Loucy (cell line): ENCODE measurements at regions not wholly inside any gene's neighbourhood (a gene's known extent, or its start where the extent isn't known, plus 50 kb on each side); places are given as distances from the start of the nearest gene placed in this dataset.

Experiments used
- H2AFZ ChIP-seq: fragments of 200-600 bp; sonication (generic); 2 replicates; pipeline ENCODE4 v1.6.0; 2016; ENCODE audit warnings: antibody characterized with exemption, mild to moderate bottlenecking, low read length, moderate library complexity
- H3F3A ChIP-seq: fragments of 200-600 bp; 2 replicates; pipeline ENCODE4 v1.6.0; 2016; ENCODE audit warnings: antibody characterized with exemption, low read depth, mild to moderate bottlenecking
- H3K27me3 ChIP-seq: fragments of 200-600 bp; sonication (generic); 2 replicates; pipeline ENCODE4 v1.6.1; 2014; ENCODE audit warnings: low read length, mild to moderate bottlenecking; ENCODE audit not compliant: insufficient read depth, poor library complexity, severe bottlenecking
- H3K36me3 ChIP-seq: fragments of 200-600 bp; sonication (generic); 2 replicates; pipeline ENCODE4 v1.6.1; 2016; ENCODE audit warnings: low read length; ENCODE audit not compliant: insufficient read depth
- H3K4me1 ChIP-seq: fragments of 200-600 bp; sonication (generic); 2 replicates; pipeline ENCODE4 v1.5.1; 2014; ENCODE audit warnings: low read length, mild to moderate bottlenecking; ENCODE audit not compliant: insufficient read depth, poor library complexity, severe bottlenecking
- H3K4me2 ChIP-seq: fragments of 200-600 bp; sonication (generic); 2 replicates; pipeline ENCODE4 v1.6.0; 2014; ENCODE audit warnings: antibody characterized with exemption, low read length, low read depth, mild to moderate bottlenecking; ENCODE audit not compliant: poor library complexity, severe bottlenecking
- H3K4me3 ChIP-seq: fragments of 200-600 bp; sonication (generic); 2 replicates; pipeline ENCODE4 v1.5.1; 2014; ENCODE audit warnings: low read length, mild to moderate bottlenecking, mixed read lengths; ENCODE audit not compliant: poor library complexity, severe bottlenecking
- H3K79me2 ChIP-seq: fragments of 200-600 bp; sonication (generic); 2 replicates; pipeline ENCODE4 v1.6.1; 2014; ENCODE audit warnings: low read length; ENCODE audit not compliant: insufficient read depth
- H3K9ac ChIP-seq: fragments of 200-600 bp; sonication (generic); 2 replicates; pipeline ENCODE4 v1.6.0; 2014; ENCODE audit warnings: mild to moderate bottlenecking, low read depth, low read length, moderate library complexity; ENCODE audit not compliant: poor library complexity, severe bottlenecking
- H3K9me2 ChIP-seq: fragments of 200-600 bp; sonication (generic); replicated peaks from 2 replicates; pipeline ENCODE4 v1.6.1; 2016; ENCODE audit warnings: low read depth, low read length, mixed read lengths
- H3K9me3 ChIP-seq: fragments of 200-600 bp; sonication (generic); 2 replicates; pipeline ENCODE4 v1.6.1; 2014; ENCODE audit warnings: mild to moderate bottlenecking, antibody characterized with exemption, low read length, low read depth; ENCODE audit not compliant: insufficient read depth
- H4K20me1 ChIP-seq: fragments of 200-600 bp; sonication (generic); 2 replicates; pipeline ENCODE4 v1.6.0; 2014; ENCODE audit warnings: antibody characterized with exemption, low read length, mild to moderate bottlenecking; ENCODE audit not compliant: insufficient read depth, poor library complexity, severe bottlenecking
- EZH2phosphoT487 ChIP-seq: fragments of 200-600 bp; IDR thresholded peaks from 2 replicates; pipeline ENCODE4 v1.6.1; 2018; ENCODE audit warnings: antibody characterized with exemption, mild to moderate bottlenecking, moderate library complexity, borderline replicate concordance
- TF ChIP-seq, protein P1 (sequence below): fragments of 200-600 bp; sonication (generic); conservative IDR thresholded peaks from 2 replicates; pipeline ENCODE4 v1.5.1; 2014; ENCODE audit warnings: mild to moderate bottlenecking, antibody characterized with exemption, low read length

DNA sequence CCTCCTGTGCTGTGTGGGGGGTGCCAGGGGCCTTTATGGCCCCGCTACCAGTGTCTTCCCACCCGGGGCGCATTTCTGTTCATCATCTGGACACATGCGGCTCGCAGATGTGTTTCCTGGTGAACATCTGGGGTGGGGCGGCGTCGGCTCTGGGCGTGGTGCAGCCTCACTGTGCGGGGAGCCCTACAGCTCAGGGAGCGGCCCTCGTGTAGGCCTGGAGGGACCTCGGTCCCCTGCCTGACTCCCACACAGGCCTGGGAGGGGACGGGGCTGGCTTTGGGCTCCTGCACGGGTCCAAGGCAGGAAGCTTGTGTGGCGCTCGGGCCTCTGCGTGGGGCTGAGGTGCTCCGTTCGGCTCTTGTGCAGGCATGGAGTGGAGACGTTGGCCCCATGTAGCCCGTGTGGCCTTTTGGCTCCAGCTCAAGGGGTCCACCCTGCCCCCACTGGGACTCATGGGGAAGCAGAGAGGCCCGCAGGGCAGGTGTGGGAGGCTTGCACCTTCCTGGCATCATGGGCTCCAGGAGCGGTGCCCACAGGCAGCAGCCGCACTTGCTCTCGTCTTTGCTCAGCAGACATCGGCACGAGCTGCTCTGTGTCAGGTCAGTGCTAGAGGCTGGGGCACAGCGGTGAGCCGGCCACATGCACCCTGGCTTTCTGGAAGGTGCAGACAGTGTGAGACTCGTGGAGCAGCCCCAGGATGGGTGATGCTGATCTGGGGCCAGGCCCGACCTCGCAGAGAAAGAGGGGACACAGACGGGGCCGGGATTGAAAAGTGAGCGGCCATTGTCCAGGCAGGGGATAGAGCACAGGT, 90.1 kb upstream of the ACTRT2 start:
- Histone ChIP-seq H3F3A (no peaks in the 10 kb centered on the region), H2AFZ (no peak overlapping the region), H4K20me1 (no peaks in the 10 kb centered on the region), H3K9me3 (no peaks in the 10 kb centered on the region), H3K4me1 (no peaks in the 10 kb centered on the region), H3K36me3 (no peaks in the 10 kb centered on the region), H3K79me2 (no peaks in the 10 kb centered on the region), H3K4me2 (no peak overlapping the region), H3K9me2 (no peaks in the 10 kb centered on the region), H3K27me3 (no peaks in the 10 kb centered on the region), H3K4me3 (no peak overlapping the region), H3K9ac (no peak overlapping the region)
- no peak for TF ChIP-seq EZH2phosphoT487
- TF ChIP-seq, protein P1, sequence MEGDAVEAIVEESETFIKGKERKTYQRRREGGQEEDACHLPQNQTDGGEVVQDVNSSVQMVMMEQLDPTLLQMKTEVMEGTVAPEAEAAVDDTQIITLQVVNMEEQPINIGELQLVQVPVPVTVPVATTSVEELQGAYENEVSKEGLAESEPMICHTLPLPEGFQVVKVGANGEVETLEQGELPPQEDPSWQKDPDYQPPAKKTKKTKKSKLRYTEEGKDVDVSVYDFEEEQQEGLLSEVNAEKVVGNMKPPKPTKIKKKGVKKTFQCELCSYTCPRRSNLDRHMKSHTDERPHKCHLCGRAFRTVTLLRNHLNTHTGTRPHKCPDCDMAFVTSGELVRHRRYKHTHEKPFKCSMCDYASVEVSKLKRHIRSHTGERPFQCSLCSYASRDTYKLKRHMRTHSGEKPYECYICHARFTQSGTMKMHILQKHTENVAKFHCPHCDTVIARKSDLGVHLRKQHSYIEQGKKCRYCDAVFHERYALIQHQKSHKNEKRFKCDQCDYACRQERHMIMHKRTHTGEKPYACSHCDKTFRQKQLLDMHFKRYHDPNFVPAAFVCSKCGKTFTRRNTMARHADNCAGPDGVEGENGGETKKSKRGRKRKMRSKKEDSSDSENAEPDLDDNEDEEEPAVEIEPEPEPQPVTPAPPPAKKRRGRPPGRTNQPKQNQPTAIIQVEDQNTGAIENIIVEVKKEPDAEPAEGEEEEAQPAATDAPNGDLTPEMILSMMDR, result no peak

DNA sequence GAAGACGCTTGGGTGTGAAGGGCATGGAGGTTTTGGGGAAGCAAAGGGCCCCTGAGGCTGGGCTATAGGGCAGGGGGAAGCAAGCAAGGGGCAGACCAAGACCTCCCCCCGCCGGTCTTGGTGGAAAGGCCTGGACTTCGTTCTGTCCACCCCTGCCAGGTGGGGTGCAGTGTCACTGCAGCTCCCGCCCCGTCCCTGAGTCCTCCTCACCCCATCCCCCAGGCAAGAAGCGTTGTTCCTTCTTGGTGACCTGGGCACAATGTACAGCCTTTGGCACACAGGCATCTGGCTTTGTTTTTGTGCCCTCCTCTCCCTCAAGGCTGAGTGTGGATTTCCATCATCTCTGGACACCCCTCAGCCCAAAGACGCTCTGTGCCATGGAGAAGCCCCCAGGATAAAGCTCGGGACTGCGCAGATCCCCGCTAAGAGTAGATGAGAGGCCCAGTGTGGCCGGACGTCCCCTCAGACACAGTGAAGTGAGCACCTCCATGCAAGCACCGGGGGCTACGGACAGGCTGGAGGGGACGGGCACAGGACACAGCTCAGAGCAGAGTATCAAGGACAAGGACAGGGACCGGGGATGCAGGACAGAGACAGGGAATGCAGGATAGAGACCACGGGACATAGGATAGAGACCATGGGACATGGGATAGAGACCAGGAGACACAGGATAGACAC, 89.4 kb upstream of the ACTRT2 start:
- no peak overlapping the region for H3K9ac ChIP-seq
- no peaks in the 10 kb centered on the region for H3K27me3 ChIP-seq
- H4K20me1 ChIP-seq, result no peaks in the 10 kb centered on the region
- TF ChIP-seq EZH2phosphoT487, result no peak
- TF ChIP-seq, protein P1, result no peak
- H3K79me2 ChIP-seq, result no peaks in the 10 kb centered on the region
- no peak overlapping the region for H3K4me2 ChIP-seq
- no peaks in the 10 kb centered on the region for H3F3A ChIP-seq
- no peaks in the 10 kb centered on the region for H3K36me3 ChIP-seq
- H3K9me3 ChIP-seq, result no peaks in the 10 kb centered on the region
- no peak overlapping the region for H3K4me3 ChIP-seq
- no peaks in the 10 kb centered on the region for H3K4me1 ChIP-seq
- H3K9me2 ChIP-seq, result no peaks in the 10 kb centered on the region
- no peak overlapping the region for H2AFZ ChIP-seq

DNA sequence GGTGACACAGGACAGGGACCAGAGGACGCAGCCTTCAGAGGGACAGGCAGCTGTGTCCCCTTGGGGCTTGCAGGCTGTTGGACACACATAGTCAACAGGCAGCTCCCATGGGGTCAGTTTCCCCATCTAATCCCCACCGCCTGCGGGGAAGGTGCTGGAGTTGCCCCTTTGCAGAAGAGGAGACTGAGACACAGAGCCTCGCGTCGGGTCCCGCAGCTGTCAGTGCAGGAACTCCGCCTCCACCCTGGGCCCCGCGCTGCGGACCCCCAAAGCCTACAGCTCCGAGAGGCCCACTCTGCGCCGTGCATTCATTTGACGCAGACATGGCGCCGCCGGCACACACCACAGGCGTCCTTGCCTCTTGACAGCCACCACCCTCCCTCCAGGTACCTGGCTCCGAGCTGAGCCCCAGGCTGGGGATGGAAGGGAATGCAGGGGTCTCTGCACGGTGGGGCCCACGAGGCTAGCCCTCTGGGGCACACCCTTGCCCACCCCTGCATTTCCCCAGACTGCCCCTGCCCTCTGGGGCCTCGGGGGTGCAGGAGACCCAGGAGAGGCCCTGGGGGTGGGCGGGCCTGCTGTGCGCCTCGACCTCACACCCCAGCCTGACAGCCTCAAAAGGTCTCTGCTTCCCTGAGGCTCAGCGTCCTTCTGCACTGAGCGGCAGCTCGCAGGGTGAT, 88.5 kb upstream of the ACTRT2 start:
- TF ChIP-seq, protein P1, result no peak
- TF ChIP-seq EZH2phosphoT487, result no peak
- H4K20me1 ChIP-seq, result no peaks in the 10 kb centered on the region
- H3K27me3 ChIP-seq, result no peaks in the 10 kb centered on the region
- H3F3A ChIP-seq, result no peaks in the 10 kb centered on the region
- no peaks in the 10 kb centered on the region for H3K9me3 ChIP-seq
- no peaks in the 10 kb centered on the region for H3K9me2 ChIP-seq
- no peak overlapping the region for H3K4me2 ChIP-seq
- no peaks in the 10 kb centered on the region for H3K79me2 ChIP-seq
- no peaks in the 10 kb centered on the region for H3K36me3 ChIP-seq
- H3K4me3 ChIP-seq, result no peak overlapping the region
- H3K9ac ChIP-seq, result no peak overlapping the region
- no peak overlapping the region for H2AFZ ChIP-seq
- H3K4me1 ChIP-seq, result no peaks in the 10 kb centered on the region
